G401.6 (cell line): ENCODE measurements at regions not wholly inside any gene's neighbourhood (a gene's known extent, or its start where the extent isn't known, plus 50 kb on each side); places are given as distances from the start of the nearest gene placed in this dataset.
A peak's percentile ranks its signal among the peaks of the same experiment; 100 is the strongest.
"Not testable (repeated sequence)": the region's sequence is repeated elsewhere in the genome, so short reads cannot be mapped to it uniquely, and the experiment has no call there.

Experiments used
- FAIRE-seq: peaks from 2 replicates; lab custom pipeline; 2012; peaks lifted over from hg19 to GRCh38; lab: Jason Lieb, UNC

GRCh38 chr12:74685385-74685784, 147.8 kb downstream of the ATXN7L3B start:
- FAIRE-seq, result no peak

- FAIRE-seq, result peak; percentile 95
Measured at GRCh38 chr12:74689071-74689655, 151.5 kb downstream of the ATXN7L3B start.

- no peak for FAIRE-seq
Measured at GRCh38 chr12:74689929-74690328, 152.3 kb downstream of the ATXN7L3B start.

GRCh38 chr12:74719447-74719846, 181.8 kb downstream of the ATXN7L3B start:
- FAIRE-seq, result peak; percentile 27

GRCh38 chr12:74722709-74723108, 185.1 kb downstream of the ATXN7L3B start:
- no peak for FAIRE-seq

- FAIRE-seq, result no peak
Measured at GRCh38 chr12:74725154-74725553, 187.5 kb downstream of the ATXN7L3B start.

- FAIRE-seq, result no peak
Measured at GRCh38 chr12:74728006-74728405, 190.4 kb downstream of the ATXN7L3B start.

GRCh38 chr12:74732164-74732784, 194.6 kb downstream of the ATXN7L3B start:
- no peak for FAIRE-seq

GRCh38 chr12:74732826-74733225, 195.2 kb downstream of the ATXN7L3B start:
- FAIRE-seq, result no peak

- FAIRE-seq, result no peak
Measured at GRCh38 chr12:74741112-74741511, 203.5 kb downstream of the ATXN7L3B start.

GRCh38 chr12:74747305-74747704, 209.7 kb downstream of the ATXN7L3B start:
- peak; percentile 93 for FAIRE-seq

- FAIRE-seq, result no peak
Measured at GRCh38 chr12:74751441-74751840, 213.8 kb downstream of the ATXN7L3B start.

GRCh38 chr12:74752215-74752614, 214.6 kb downstream of the ATXN7L3B start:
- no peak for FAIRE-seq

- FAIRE-seq, result no peak
Measured at GRCh38 chr12:74770552-74770951, 232.9 kb downstream of the ATXN7L3B start.

- FAIRE-seq, result no peak
Measured at GRCh38 chr12:74775276-74775675, 237.6 kb downstream of the ATXN7L3B start.

GRCh38 chr12:74776378-74776777, 238.7 kb downstream of the ATXN7L3B start:
- no peak for FAIRE-seq

GRCh38 chr12:74780182-74780849, 242.7 kb downstream of the ATXN7L3B start:
- peak; percentile 96 for FAIRE-seq

GRCh38 chr12:74780850-74781241, 243.2 kb downstream of the ATXN7L3B start:
- FAIRE-seq, result not testable (repeated sequence)

- no peak for FAIRE-seq
Measured at GRCh38 chr12:74781991-74782485, 244.4 kb downstream of the ATXN7L3B start.

- no peak for FAIRE-seq
Measured at GRCh38 chr12:74790931-74791330, 253.3 kb downstream of the ATXN7L3B start.

GRCh38 chr12:74791365-74791764, 253.7 kb downstream of the ATXN7L3B start:
- FAIRE-seq, result no peak

- FAIRE-seq, result no peak
Measured at GRCh38 chr12:74794522-74794921, 256.9 kb downstream of the ATXN7L3B start.

- FAIRE-seq, result no peak
Measured at GRCh38 chr12:74801625-74802024, 264.0 kb downstream of the ATXN7L3B start.
